Endometrium (tissue), 2 donors: ENCODE measurements at regions not wholly inside any gene's neighbourhood (a gene's known extent, or its start where the extent isn't known, plus 50 kb on each side); places are given as distances from the start of the nearest gene placed in this dataset.

ENCODE experiments used
- FAIRE-seq: peaks from 2 replicates; lab custom pipeline; 2012; peaks lifted over from hg19 to GRCh38; lab: Jason Lieb, UNC
- donor health status: control.
- donor health status: control.

DNA sequence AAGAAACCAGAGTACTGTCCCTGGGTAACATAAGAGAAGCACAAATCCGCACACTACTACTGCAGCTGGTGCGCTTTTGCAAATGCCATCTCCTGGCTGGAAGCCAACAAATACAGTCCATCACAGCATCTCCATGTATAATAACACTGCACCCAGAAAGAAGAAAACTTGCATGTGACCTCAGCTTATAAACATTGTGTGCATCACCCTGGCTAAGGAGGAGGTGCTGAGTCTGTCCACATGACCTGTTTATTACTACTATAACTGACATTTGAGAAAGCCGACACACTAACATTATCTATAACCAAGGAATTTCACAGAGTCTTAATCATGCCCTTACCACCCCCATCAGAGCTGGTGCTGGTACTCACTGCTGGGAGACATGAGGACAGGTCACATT is 516.8 kb downstream of the CFAP47 start:
- FAIRE-seq = no peak

GRCh38 chrX:36443007-36443406 is 523.5 kb downstream of the CFAP47 start:
- FAIRE-seq = no peak

DNA sequence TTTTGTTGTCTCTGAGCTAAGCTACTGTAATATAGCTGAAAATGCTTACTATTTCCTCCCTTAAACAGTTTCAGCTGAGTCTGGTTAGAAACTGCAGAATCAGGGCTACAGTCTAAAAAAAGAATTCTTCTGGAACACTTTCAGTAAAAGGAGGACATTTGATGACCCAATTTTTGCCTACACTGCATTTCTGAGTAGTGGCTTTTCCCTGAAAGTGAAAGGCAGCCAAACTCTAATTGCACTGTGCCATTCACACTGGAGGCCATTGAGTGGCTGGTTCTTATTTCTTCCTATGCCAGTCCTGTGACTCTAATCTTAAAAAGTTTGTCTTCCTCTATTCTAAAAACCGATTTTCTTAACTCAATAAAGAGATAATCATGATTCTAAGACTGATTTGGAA is 526.0 kb downstream of the CFAP47 start:
- FAIRE-seq = no peak

- FAIRE-seq = no peak
Measured at GRCh38 chrX:36462142-36462541, 542.6 kb downstream of the CFAP47 start.

DNA sequence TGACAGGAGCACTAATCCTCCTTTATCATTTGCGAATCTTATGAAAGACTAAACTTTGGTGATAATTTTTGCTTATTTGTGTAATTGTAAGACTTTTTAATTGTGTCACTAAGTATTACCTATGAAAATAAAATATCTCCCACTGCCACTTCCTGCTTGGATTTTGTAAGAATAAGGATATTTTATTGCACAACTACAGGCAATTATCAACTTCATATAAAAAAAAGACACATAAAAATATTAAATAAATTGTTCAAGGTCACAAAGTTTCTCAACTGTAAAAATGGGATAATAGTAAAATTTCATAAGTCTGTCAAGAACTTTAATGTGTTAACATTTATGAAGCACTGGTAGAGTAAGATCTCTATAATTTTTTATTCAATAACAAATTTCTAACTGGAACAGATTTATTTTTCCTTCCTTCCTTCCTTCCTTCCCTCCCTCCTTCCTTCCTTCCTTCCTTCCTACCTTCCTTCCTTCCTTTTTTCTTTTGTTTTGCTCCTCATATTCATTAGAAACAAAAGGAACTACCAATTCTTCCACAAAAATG is 527.6 kb upstream of the FAM47C start:
- no peak for FAIRE-seq

- FAIRE-seq = no peak
Measured at GRCh38 chrX:36501169-36501702, 506.9 kb upstream of the FAM47C start.

GRCh38 chrX:36504625-36505024 is 503.5 kb upstream of the FAM47C start:
- FAIRE-seq = no peak

- FAIRE-seq = no peak
Measured at GRCh38 chrX:36508042-36508441, 500.1 kb upstream of the FAM47C start.

DNA sequence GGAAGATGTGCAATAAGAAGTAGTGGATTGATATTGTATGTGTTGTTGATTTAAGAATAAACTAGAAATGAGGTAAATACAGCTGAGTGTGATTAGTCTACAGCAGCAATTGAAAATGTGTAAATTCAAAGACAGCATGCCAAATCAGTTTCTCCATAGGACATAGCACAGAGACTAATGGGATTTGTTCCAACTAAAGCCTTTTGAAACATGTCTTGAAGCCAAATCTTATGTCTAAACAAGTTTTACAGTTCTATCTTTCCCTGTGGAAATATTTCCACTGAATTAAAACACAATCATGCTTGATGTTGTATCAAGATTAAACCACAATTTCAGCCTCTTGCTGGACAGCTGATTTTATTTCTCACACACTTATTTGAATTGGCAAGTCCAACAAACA is 497.4 kb upstream of the FAM47C start:
- no peak for FAIRE-seq

GRCh38 chrX:36528661-36529060 is 479.5 kb upstream of the FAM47C start:
- FAIRE-seq = no peak

DNA sequence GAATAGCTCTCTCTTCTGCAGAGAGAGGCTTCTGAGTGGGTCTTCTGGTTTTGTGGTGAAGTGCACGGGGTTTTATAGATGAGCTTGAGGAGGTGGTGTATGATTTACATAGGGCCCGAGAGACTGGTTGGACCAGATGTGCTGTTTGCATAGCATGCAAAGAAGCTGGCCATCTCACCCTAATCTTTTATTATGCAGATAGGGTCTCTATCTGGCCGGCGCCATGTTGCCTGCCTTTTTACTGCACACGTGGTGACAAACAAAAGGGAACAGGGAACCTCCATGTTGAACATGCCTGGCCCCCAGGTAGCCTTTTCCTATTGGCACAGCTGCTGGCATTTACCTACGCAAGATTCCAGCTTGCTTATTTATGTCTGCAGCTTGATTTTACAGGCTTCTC is 473.3 kb upstream of the FAM47C start:
- FAIRE-seq = no peak

- FAIRE-seq = no peak
Measured at GRCh38 chrX:36543499-36543898, 464.7 kb upstream of the FAM47C start.

GRCh38 chrX:36562986-36563385 is 445.2 kb upstream of the FAM47C start:
- FAIRE-seq = no peak

GRCh38 chrX:36568946-36569345 is 439.2 kb upstream of the FAM47C start:
- no peak for FAIRE-seq

DNA sequence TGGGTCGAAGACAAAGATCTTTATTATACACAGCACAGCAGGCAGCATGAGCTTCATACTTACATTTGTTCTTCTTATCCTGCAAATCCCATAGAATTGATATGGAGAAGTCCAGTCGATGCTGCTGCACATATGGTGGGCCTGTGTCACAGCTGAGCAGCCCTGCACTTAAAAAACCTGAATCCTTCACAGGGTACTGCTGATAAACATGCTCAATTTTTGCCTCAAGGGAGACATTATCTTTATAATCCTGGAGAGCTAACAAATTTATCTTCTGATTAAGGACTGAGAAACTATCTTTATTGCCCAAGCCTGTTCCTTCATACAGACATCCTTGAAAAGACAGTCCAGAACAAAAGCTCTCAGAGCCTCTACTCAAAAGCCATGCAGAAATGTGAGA is 434.4 kb upstream of the FAM47C start:
- no peak for FAIRE-seq

DNA sequence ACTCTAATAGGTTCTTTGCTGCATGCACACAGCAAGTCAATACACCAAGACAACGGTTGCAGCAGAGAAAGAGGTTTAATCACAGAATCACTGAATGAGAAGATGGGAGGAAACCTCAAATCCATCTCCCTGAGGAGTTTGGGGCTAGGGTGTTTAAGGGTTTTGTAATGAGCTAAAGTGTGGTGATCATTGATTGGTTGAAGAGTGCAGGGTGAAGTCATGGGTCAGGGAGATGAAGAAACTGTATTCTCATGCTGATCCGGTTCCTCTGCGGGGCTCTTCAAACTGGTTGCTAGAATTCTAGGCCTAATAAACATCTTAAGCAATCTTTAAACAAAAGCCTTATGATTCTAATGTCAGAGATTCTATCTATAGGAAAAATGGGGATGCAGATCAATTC is 432.5 kb upstream of the FAM47C start:
- FAIRE-seq = no peak

DNA sequence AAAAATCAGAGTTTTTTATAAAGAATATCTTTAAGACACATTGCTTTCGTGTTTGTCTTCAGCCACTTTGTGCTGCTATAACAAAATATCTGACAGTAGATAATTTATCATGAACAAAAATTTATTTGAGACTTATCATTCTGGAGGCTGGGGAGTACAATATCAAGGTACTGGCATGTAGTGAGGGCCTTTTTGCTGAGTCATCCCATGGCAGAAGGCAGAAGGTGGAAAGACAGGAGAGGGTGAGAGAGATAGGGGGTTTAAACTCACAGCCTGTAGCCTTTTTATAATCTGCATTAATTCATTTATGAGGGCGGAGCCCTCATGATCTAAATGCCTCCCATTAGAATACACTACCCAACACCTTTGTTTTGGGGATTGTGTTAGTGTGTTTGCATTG is 431.2 kb upstream of the FAM47C start:
- FAIRE-seq = no peak

DNA sequence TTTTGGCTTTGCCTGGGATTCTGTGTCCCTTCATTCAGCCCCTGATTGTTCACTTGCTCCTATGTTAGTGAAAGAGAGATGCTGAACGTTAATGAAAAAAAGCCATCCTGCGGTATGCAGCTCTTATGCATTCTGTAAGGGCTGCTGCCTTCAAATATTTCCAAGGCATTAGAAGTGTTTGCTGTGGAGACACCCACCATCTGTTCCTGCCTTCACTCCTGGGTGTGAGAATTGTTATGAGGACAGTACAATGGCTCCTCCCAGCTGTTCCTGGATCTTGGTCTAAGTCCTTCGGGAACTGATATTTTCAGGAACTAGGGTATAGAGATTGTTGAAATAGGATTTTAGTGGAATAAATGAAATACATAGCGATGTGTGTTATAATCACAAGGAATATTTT is 427.1 kb upstream of the FAM47C start:
- FAIRE-seq = no peak

- FAIRE-seq = no peak
Measured at GRCh38 chrX:36583674-36584073, 424.5 kb upstream of the FAM47C start.

DNA sequence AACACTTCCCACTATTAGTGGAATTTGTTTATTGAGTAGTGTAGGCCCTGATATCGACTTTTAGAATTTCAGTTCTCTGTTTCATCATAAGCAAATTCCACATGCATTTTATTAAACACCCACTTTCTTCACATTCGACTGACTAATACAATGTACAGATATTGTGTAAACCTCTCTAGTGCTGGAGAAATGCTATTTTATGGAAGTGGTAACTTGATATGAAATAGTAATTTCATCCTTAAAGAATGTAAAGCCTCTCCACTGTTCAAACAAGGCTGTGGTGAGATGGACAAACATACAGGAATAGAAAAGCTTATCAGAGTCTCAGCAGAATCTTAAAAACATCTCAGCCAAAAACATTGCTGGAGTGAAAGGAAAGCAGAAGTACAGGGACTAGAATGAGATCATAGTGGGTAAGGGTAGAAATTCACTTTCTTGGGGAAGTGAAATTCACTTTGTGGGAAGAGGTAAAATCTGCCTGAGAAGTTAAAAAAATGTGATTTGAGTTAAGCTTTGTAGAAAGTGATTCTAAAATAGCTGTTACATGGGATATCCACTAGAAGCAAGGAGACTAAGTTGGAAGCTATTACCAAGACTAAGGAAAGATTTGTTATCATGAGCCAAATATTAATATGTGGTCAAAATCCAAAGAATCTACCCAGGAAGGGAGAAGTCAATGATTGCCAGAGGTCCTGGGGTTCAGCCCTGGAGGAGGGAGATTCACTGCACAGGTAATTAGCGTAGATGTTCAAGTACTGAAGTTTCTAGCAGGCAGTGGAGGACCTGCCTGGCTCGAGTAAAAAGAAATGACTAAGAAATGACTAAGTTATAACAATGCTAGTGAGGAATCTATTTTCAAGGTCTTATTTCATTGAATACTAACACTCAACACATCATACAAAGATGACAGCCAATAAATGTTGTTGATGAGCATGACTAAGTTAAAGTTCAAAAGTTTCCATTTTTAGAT is 398.3 kb upstream of the FAM47C start:
- no peak for FAIRE-seq

DNA sequence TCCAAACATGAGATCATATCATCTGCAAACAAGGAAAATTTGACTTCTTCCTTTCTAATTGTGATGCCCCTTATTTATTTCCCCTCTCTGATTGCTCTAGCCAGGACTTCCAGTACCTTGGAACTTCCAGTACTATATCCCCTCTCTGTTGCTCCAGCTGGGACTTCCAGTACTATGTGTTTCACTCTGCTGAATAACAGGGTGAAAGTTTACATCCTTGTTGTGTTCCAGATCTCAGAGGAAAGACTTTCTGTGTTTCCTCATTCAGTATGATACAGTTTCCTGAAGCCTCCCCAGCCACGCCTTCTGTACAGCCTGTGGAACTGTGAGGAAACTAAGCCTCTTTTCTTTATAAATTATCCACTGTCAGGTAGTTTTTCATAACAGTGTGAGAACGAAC is 381.3 kb upstream of the FAM47C start:
- FAIRE-seq = no peak

- no peak for FAIRE-seq
Measured at GRCh38 chrX:36640232-36640631, 367.9 kb upstream of the FAM47C start.

- FAIRE-seq = no peak
Measured at GRCh38 chrX:36642052-36642451, 366.1 kb upstream of the FAM47C start.

GRCh38 chrX:36650622-36651021 is 357.5 kb upstream of the FAM47C start:
- no peak for FAIRE-seq
